ENCODE measurements at regions not wholly inside any gene's neighbourhood (a gene's known extent, or its start where the extent isn't known, plus 50 kb on each side); places are given as distances from the start of the nearest gene placed in this dataset.
"Not testable (repeated sequence)": the region's sequence is repeated elsewhere in the genome, so short reads cannot be mapped to it uniquely, and the experiment has no call there.

DNA sequence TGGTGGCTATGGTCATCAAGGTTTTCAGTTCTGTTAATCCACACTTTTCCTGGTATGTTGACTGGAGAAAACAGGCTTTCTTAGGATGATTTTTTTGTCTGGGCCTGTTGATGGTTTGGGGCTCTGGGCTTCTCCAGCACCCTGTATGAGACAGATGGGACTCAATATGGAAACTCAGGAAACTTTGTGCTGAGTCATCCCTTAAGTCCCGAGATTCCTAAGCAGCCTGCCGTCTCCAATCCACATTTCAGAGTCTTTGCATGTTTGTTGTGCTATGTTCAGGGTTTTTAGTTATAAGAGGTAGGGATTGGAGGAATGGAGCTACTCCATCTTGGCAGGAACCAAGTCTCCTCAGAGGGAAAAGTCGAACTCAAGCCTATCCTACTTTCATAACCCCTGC, 253.3 kb upstream of the FOXF1 start:
- no peak for DNase-seq (ENCODE audit: low read depth in 3 of 3)

- no peak for DNase-seq (ENCODE audit: low read depth in 3 of 3)
Observed at GRCh38 chr16:86257546-86257945, 252.8 kb upstream of the FOXF1 start.

GRCh38 chr16:86258713-86259112, 251.6 kb upstream of the FOXF1 start:
- no peak for DNase-seq (ENCODE audit: low read depth in 3 of 3)

DNA sequence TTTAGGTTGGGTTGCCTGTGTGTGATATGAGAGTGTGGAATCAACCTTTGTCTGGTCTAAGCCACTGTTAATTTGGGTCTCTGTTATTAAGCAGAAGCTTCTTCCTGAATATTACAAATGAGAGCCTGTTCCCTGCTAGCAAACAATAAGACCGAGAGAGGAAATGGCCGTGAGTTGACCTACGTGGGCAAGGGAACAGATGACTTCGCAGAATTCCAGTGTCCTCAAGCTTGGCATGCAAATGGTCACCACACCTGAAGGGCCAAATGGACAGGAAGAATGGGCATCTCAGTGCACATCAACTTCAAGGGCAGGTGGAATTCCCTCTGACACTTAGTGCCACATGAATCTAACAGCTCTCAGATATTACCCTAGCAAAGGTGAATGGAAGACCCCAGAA, 250.8 kb upstream of the FOXF1 start:
- no peak for DNase-seq (ENCODE audit: low read depth in 3 of 3)

- DNase-seq (ENCODE audit: low read depth in 3 of 3), result no peak
Observed at GRCh38 chr16:86261379-86261778, 248.9 kb upstream of the FOXF1 start.

DNA sequence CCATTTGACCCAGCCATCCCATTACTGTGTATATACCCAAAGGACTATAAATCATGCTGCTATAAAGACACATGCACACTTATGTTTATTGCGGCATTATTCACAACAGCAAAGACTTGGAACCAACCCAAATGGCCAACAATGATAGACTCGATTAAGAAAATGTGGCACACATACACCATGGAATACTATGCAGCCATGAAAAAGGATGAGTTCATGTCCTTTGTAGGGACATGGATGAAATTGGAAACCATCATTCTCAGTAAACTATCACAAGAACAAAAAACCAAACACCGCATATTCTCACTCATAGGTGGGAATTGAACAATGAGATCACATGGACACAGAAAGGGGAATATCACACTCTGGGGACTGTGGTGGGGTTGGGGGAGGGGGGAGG, 242.7 kb upstream of the FOXF1 start:
- not testable (repeated sequence) for DNase-seq (ENCODE audit: low read depth in 3 of 3)

- no peak for DNase-seq (ENCODE audit: low read depth in 3 of 3)
Observed at GRCh38 chr16:86270696-86271095, 239.6 kb upstream of the FOXF1 start.

GRCh38 chr16:86272744-86273143, 237.6 kb upstream of the FOXF1 start:
- no peak for DNase-seq (ENCODE audit: low read depth in 3 of 3)

GRCh38 chr16:86277221-86277620, 233.1 kb upstream of the FOXF1 start:
- no peak for DNase-seq (ENCODE audit: low read depth in 3 of 3)

DNA sequence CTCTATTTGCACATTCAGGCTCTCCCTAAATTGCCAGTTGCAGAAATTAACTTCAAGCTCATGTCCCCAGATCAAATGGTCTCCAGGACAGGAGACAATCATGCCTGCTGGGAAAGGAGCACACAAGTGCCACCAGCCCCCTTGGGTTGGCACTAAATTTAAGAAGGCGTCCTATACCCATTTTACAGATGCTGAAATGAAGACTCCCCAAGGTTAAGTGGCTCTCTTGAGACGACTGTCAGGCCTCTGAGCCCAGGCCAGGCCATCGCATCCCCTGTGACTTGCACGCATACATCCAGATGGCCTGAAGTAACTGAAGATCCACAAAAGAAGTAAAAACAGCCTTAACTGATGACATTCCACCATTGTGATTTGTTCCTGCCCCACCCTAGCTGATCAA, 232.5 kb upstream of the FOXF1 start:
- not testable (repeated sequence) for DNase-seq (ENCODE audit: low read depth in 3 of 3)

DNA sequence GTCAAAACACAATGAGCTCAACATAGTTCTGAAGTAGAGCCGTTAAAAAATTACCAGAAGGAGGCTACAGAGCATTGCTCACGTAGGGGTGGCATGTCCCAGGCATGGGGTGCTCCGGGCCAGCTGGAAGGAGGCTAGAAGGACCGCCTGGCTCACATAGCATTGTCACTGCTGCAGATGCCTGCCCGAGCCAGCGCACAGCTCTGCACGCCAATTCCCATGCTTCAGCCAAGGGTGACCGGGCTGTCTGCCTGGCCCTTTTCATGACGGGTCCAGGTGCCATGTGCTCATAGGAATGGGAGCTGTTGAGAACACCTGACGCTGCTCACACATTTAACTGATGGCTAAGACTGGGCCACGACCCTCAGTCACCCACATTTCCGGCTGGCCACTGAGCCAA, 228.9 kb upstream of the FOXF1 start:
- DNase-seq (ENCODE audit: low read depth in 3 of 3), result no peak

DNA sequence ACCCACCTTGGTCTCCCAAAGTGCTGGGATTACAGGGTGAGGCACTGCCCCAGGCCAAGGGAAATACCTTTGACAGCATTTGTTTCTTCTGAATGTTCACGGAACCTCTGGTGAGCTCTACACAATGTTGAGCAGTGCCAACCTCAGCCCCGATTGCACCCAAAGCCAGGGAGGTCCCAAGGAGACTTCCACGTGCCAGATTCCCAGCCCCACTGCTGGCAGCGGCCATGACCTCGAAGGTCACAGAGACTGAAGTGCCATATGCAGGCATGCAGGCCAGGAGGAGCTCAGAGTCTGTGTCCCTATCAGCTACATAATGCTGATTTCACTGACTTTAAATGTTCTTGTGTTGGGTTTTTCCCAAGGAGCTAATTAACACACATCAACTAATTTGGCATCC, 226.4 kb upstream of the FOXF1 start:
- DNase-seq (ENCODE audit: low read depth in 3 of 3), result no peak

DNA sequence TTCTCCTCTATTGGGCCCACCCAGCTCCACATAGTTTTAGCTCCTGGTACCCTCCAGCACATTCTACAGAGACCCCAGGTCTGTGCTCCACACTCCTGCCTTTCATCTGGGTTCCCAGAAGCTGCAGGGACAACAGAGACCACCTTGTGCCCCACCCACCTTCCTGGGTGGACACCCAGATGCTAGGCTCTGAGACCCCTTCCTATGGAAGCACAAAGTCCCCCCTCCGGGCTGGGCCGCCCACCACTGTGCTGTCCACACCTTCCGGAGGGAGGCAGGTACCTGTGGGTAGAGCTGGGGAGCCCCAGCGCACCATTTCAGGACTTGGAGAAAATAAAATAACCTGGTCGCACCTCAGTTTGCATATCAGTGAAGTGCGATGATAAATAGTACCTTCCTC, 224.9 kb upstream of the FOXF1 start:
- no peak for DNase-seq (ENCODE audit: low read depth in 3 of 3)

DNA sequence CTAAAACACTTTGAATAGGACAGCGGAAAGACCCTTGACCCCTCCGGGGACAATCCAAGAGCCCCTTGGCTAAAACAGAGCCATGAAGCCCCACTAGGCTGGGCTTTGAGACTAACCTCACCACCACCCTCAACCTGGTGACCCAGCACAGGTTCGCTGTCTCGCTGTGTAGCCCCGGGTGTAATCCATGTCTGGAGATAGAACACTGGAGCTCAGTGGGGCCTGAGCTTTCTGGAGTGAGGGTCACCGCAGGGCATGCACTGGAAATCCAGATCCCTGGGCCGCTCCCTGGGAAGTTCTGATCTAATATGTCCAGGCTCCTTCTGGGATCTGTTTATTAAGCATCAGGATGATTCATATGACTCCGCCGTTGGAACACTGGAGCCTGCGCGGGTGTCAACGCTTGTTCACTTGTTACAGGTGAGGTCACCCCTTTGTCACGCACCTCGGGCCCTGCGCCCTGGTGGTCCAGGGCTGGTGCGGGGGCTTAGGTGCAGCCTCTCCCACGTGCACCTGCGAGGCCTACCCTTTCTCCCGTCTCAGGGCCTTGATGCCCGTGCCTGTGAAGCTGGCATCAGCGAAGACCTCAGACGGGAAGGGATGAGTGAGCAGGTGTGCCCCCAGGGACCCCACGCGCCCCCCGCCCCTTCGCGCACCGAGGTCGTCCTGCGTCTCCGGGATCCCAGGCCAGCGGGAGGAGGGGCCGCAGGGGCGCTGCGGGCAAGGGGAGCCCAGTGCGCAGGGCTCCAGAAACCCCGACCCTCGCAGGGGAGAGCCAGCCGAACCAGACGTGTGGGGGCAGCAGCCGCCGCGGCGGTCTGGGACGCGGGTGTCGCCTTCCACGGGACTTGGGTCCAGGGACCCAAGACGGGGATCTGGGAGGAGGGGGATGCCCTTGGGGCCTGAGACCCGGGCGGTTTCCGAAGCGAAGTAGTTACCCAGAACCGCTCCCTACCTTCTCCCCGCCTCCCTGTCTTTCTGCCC, 224.1 kb upstream of the FOXF1 start:
- no peak for DNase-seq (ENCODE audit: low read depth in 3 of 3)

DNA sequence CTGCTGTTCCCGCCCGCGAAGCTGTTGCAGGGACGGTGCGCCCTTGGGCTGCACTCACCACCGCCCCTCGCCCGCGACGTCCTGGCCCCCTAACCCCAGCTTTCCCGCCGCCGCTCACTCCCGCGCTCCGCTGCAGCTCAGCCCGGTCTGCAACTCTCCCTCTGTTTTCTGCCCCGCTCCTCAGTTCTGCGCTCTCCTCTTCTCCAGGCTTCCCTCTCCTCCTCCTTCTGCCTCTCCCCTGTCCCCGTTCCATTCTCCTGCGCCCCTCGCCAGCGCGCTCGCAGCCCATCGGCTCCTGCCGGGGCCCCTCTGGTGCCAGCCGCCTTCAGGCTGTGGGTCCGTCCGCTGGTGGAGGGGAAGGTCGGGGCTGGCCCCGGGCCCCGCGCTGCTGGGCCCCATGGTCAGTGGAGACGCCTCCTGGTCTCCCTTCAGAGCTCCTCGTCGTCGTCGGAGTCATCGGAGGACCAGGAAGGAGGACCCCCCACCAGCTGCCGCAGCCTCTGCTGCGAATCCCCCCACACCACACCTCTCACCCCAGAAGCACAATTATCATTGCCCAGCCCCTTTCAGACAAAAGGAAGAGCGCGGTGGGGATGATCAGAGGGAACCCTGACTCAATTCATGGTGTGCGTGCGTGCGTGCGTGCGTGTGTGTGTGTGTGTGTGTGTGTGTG, 223.2 kb upstream of the FOXF1 start:
- no peak for DNase-seq (ENCODE audit: low read depth in 3 of 3)

DNA sequence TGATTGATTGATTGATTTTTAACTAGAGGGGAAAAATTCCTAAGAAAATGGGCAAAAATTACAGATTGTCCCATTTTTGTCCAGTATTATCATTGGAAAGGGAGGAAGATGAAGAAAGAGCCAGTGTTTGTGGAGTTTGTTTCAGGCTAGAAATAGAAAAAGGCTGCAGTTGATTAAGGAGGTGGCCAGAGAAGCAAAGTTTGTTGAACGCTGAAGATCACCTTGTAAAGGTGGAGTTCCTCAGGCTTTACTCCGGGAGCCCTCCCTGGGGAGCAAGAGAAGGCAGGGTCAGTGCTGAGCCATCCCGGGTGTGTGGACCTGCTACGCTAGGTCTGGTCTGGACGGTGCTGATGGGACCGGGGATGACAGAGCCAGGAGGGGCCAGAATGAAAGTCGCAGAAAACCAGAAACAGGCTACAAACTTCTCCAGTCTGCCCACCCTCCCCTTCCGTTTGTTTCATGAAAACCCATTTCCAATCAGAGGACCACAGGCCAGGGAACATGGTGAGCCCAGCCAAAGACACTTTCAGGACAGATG, 222.6 kb upstream of the FOXF1 start:
- DNase-seq (ENCODE audit: low read depth in 3 of 3), result no peak

DNA sequence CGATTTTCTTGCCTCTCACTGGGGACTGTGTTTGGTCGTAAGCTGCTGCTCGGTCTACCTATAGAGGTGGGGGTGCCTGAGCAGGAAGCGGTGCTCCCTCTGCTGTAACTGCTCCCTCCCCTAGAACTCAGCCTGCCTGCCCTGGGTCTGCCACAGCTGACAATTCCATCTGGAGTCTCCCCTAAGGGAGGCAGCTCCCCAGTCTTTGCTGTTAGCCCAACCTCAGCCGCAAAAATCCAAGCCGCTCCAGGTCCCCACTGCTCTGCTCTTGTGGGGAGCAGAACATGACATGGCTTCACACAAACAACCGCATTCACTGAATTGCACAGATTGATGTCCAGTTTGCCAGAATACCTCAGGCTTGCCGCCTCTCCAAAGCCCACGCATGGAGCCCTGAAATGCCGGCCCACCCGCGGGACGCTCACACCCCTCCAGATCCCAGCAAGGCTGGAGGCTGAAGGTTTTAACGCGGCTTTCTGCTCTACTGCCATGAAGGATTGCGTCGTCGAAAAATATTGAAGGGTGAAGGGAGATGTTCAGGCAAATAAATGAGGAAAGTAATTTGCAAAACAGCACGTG, 221.5 kb upstream of the FOXF1 start:
- no peak for DNase-seq (ENCODE audit: low read depth in 3 of 3)

GRCh38 chr16:86289304-86289703, 221.0 kb upstream of the FOXF1 start:
- no peak for DNase-seq (ENCODE audit: low read depth in 3 of 3)

- no peak for DNase-seq (ENCODE audit: low read depth in 3 of 3)
Observed at GRCh38 chr16:86289907-86290306, 220.4 kb upstream of the FOXF1 start.

- no peak for DNase-seq (ENCODE audit: low read depth in 3 of 3)
Observed at GRCh38 chr16:86291491-86291890, 218.8 kb upstream of the FOXF1 start.

DNA sequence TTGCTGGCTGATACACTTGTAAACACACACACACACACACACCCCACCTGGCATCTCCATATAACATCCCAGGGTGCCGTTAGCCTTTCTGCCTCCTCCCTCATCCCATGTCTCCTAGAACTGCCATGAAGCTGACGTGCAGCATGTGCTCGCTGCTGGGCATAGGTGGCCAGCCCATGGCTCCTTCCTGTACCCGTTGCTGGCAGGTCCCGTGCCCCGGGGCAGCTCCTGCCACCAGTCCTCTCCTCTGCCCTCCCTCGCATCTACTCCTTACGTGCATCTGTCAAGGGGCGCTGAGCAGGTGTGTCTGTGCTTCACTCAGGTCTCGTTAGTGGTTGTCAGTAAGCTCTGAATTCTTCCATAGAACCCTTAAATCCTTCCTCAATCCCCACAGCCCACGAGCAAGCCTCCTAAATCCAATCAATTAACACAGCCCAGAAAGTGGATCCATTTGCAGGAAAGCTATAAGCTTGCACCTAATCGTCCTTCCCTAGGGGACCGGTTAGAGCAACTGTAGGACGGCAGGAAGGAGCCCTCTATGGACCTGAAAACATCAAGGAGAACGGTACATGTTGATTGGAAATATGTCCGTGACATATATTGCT, 218.1 kb upstream of the FOXF1 start:
- DNase-seq (ENCODE audit: low read depth in 3 of 3), result no peak

GRCh38 chr16:86292942-86293341, 217.4 kb upstream of the FOXF1 start:
- DNase-seq (ENCODE audit: low read depth in 3 of 3), result no peak

All from stimulated activated CD4-positive, alpha-beta T cell treated with anti-CD3 and anti-CD28 coated beads, TNF-alpha, amount 100 ng/mL, for 24 hours (primary cell).